HG02588 (cell line): ENCODE measurements at regions not wholly inside any gene's neighbourhood (a gene's known extent, or its start where the extent isn't known, plus 50 kb on each side); places are given as distances from the start of the nearest gene placed in this dataset.
"Not testable (repeated sequence)": the region's sequence is repeated elsewhere in the genome, so short reads cannot be mapped to it uniquely, and the experiment has no call there.

Source experiments
- ATAC-seq: cut with Tn5 transposase; IDR thresholded peaks from one replicate; pipeline ENCODE4 v1.9.1; 2021; ENCODE audit warnings: mild to moderate bottlenecking, moderate library complexity; ENCODE audit not compliant: unreplicated experiment

GRCh38 chr11:100576718-100577021, 110.4 kb upstream of the ARHGAP42 start:
- ATAC-seq, result no peak

DNA sequence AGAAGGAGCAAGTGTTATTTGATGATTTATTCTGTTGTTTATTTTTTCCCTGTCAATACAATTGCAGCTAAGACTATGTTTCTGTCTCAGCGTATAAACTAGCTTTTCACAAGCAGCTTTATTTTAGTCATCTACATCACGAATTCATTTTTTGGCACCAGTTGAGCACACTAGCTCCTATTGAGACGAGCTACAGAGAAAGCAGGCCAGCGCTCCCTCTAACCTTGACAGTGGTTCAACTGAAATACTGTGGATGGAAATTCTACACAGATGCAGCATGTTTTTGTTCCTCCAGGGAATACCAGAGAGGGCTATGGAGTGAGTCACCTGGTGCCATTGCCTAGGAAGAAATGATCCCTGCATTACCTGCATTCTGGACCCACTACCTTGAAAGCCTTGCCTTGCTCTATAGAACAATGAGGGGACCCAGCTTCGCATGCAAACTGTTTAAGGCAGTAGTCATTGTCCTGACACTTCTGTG, 108.2 kb upstream of the ARHGAP42 start:
- ATAC-seq, result no peak

GRCh38 chr11:100581318-100581717, 105.8 kb upstream of the ARHGAP42 start:
- ATAC-seq, result no peak

- no peak for ATAC-seq
Measured at GRCh38 chr11:100584201-100584985, 102.7 kb upstream of the ARHGAP42 start.

- ATAC-seq, result no peak
Measured at GRCh38 chr11:100585728-100586127, 101.4 kb upstream of the ARHGAP42 start.

DNA sequence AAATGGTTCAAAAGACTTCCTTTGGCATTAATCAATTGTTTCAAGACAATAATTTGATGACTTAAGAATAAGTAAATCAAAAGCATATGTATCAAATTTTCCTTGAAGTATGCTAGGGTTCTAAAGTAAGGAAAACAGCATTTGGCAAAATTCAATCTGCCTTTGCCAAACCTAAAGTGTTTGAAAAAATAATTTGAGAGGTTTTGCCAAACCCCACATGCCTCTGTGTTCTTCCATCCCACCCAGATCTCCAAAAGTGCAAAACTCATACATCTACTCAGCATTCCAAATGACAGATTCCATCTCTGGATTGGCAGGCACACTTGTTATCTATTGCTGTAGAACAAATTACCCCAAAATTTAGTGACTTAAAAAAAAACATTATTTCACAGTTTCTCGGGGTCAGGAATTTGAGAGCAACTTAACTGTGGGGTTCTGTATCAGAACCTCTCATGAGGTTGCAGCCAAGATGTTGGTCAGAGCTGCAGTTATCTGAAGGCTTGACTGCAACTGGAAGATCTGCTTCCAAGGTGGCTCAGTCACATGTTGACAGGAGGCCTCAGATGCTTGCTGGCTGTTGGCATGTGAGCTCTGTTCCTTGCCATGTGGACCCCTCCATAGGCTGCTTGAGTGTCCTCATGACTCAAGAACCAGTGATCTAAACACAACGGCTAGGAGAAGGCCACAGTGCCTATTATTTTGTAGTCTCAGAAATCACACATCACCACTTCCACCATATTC, 100.6 kb upstream of the ARHGAP42 start:
- ATAC-seq, result no peak

- ATAC-seq, result no peak
Measured at GRCh38 chr11:100592619-100593260, 94.3 kb upstream of the ARHGAP42 start.

- no peak for ATAC-seq
Measured at GRCh38 chr11:100593291-100593690, 93.8 kb upstream of the ARHGAP42 start.

DNA sequence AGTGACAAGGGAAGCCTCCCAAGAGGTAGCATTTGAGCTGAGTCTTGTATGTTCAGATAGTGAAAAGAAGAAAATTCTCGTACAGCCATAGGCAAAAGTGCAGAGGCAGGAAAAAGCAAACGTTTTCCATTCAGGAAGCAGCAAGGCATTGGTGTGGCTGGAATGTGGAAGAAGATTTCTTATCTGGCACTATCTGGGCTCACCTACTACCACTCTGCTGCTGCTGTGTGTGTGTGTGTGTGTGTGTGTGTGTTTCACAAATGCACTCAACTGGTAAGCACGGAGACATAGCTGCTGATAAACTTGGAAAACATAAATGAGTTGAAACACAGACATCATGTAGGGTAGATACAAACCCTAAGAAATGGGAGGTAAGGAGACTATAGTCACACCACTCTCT, 92.8 kb upstream of the ARHGAP42 start:
- no peak for ATAC-seq

- ATAC-seq, result no peak
Measured at GRCh38 chr11:100600941-100601340, 86.1 kb upstream of the ARHGAP42 start.

DNA sequence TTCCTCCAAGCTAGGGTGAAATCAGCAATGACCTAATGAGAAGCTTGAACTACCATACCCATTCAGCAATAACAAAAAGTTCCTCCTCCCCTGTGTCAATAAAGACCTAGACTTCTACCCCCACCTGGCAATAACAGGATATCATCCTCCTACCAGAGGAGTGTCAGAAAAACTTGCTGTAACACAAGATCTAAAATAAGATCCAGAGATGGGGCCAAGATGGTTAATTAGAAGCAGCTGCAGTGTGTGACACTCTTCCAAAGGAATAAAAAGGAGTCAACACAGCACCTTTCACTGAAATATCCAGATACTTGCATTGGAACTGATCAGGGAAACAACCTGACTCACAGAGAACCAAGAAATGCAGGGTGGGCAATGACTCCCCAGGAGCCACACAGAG, 84.4 kb upstream of the ARHGAP42 start:
- ATAC-seq, result no peak

DNA sequence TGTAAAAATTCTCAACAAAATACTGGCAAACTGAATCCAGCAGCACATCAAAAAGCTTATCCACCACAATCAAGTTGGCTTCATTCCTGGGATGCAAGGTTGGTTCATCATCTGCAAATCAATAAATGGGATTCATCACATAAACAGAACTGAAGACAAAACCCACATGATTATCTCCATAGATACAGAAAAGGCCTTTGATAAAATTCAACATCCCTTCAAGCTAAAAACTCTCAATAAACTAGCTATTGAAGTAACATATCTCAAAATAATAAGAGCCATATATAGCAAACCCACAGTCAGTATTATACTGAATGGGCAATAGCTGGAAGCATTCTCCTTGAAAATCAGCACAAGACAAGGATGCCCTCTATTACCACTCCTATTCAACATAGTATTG, 79.3 kb upstream of the ARHGAP42 start:
- ATAC-seq, result not testable (repeated sequence)

- peak; percentile 91 for ATAC-seq
Measured at GRCh38 chr11:100612766-100613165, 74.3 kb upstream of the ARHGAP42 start.

- ATAC-seq, result no peak
Measured at GRCh38 chr11:100618914-100619313, 68.2 kb upstream of the ARHGAP42 start.

GRCh38 chr11:100619484-100619883, 67.6 kb upstream of the ARHGAP42 start:
- ATAC-seq, result no peak

DNA sequence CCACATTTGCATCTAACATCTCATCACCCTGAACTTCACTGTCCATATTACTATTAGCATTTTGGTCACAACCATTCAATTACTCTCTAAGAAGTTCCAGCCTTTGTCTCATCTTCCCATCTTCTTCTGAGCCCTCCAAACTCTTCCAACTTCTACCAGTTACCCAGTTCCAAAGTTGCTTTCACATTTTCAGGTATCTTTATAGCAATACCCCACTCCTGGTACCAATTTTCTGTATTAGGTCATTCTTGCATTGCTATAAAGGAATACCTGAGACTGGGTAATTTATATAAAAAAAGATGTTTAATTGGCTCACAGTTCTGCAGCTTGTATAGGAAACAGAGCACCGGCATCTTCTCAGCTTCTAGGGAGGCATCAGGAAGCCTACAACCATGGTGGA, 64.7 kb upstream of the ARHGAP42 start:
- no peak for ATAC-seq

DNA sequence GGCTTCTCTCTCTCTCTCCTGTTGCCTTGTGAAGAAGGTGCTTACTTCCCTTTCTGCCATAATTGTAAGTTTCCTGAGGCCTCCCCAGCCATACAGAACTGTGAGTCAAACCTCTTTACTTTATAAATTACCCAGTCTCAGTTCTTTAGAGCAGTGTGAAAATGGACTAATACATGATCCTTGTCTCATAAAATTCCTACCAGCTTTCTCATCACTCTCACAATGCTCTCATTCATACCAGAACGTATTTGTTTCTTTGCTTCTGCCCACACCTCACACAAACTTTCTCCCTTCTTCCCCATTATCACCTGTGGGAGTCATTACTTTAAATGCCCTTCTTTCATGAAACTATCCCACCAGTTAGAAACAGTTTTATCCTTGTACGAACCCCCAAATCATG, 62.7 kb upstream of the ARHGAP42 start:
- ATAC-seq, result no peak

DNA sequence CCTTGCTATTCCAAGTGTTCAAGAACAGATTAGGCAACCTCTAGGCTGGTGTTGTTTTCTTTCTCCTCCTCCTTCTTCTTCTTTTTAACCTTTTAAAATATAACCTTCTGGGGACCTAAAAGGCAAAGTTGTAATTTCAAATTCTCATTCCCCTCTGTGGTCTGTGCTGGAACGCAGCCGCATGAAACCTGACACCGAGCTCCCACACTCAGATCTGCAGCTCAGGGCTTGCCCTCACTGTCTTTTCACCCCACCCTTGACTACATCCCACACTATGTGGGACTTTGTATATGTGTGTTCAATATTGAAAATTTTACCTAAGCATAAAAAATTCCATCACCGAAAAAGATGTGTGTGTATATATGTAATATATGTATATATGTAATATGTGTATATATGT, 62.0 kb upstream of the ARHGAP42 start:
- no peak for ATAC-seq

- ATAC-seq, result no peak
Measured at GRCh38 chr11:100629671-100630070, 57.4 kb upstream of the ARHGAP42 start.

- no peak for ATAC-seq
Measured at GRCh38 chr11:100630898-100631297, 56.2 kb upstream of the ARHGAP42 start.

DNA sequence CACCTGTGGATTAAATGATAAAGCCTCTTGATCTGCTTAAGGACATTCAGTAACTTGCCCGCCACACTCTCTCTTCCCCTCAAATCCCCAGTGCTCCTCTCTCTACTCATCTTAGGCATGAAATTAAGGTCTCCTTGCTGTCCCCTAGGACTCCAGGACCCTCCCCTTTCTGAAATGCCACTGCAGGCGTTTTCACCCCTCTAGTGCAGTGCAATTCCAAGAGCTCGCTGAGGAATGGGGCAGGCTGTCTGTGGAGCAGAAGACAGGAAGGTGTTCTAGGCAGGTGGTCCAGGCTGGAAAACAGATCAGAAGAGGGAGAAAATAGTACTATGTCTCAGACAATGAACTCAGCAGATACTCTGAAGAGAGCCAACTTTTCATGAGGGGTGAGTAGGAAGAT, 55.8 kb upstream of the ARHGAP42 start:
- no peak for ATAC-seq

GRCh38 chr11:100632941-100633452, 54.1 kb upstream of the ARHGAP42 start:
- no peak for ATAC-seq
